Hepatocyte (in vitro differentiated cells): ENCODE measurements at regions not wholly inside any gene's neighbourhood (a gene's known extent, or its start where the extent isn't known, plus 50 kb on each side); places are given as distances from the start of the nearest gene placed in this dataset.

Experiments
- EZH2phosphoT487 ChIP-seq: fragments of 200-600 bp; sonication (generic); IDR thresholded peaks from one replicate; pipeline ENCODE4 v1.6.1; 2018; ENCODE audit warnings: antibody characterized with exemption, mild to moderate bottlenecking, low read depth, moderate library complexity; ENCODE audit not compliant: unreplicated experiment, severe bottlenecking
- TF ChIP-seq, protein P1 (sequence below): fragments of 200-600 bp; sonication (generic); IDR thresholded peaks from 2 replicates; pipeline ENCODE4 v1.5.1; 2016; ENCODE audit warnings: antibody characterized with exemption, mild to moderate bottlenecking; ENCODE audit not compliant: poor library complexity

DNA sequence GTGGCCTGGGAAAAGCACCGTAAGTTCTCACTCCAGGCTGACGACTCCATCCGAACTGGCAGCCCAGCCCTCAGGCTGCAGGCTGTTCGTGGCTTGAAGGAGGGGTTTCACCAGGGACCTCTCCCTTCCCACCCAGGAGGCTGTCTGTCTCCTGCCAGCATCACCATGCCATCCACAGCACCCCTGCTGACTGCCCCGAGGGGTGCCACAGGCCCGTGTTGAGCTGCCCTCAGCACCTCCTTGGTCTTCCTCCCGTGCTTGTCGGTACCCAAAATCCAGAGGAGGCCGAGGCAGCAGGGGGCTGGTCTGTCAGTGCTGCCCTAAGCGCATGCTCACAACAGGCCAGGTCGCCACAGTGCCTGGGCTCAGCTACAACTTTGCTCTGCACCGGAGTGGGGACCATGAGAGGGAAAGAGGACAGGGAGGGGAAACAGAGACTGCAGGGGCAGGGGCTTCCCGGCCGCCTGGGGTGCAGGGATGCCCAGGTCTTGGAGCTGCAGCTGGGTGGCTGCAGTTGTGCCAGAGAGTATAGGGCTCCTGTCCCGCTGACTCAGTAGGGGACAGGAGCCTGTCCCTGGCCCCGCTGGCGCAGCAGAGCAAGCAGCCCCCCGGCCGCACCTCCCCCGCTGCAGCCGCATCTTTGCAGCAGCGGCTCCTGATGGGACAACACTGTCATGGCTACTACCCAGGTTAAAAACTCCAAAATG lies 963.7 kb upstream of the CRIM1 start:
- no peak for TF ChIP-seq EZH2phosphoT487
- TF ChIP-seq, protein P1, sequence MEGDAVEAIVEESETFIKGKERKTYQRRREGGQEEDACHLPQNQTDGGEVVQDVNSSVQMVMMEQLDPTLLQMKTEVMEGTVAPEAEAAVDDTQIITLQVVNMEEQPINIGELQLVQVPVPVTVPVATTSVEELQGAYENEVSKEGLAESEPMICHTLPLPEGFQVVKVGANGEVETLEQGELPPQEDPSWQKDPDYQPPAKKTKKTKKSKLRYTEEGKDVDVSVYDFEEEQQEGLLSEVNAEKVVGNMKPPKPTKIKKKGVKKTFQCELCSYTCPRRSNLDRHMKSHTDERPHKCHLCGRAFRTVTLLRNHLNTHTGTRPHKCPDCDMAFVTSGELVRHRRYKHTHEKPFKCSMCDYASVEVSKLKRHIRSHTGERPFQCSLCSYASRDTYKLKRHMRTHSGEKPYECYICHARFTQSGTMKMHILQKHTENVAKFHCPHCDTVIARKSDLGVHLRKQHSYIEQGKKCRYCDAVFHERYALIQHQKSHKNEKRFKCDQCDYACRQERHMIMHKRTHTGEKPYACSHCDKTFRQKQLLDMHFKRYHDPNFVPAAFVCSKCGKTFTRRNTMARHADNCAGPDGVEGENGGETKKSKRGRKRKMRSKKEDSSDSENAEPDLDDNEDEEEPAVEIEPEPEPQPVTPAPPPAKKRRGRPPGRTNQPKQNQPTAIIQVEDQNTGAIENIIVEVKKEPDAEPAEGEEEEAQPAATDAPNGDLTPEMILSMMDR = no peak
